Stomach (tissue), 8 donors: ENCODE measurements at regions not wholly inside any gene's neighbourhood (a gene's known extent, or its start where the extent isn't known, plus 50 kb on each side); places are given as distances from the start of the nearest gene placed in this dataset.

Source experiments
- DNase-seq, 2 donors: peaks; one replicate each; pipeline versions ENCODE4 v3.0.0 to v3.0.0-alpha.2; 2013 to 2019
- H3K27ac ChIP-seq, 5 donors: fragments of 200-600 bp in 4 of 5; sonication (generic) in 4 of 5; one replicate each; pipeline ENCODE4 v1.5.1; 2013 to 2019; ENCODE audit warnings: mild to moderate bottlenecking in 1 of 5, moderate library complexity in 1 of 5
- H3K27me3 ChIP-seq, 3 donors: fragments of 200-600 bp; sonication (generic); one replicate each; pipeline ENCODE4 v1.5.1; 2017 to 2019; ENCODE audit warnings: mixed run types in 1 of 3
- H3K36me3 ChIP-seq, 4 donors: fragments of 200-600 bp; sonication (generic); 1 replicate in 3 of 4; 2 replicates in 1 of 4; pipeline ENCODE4 v1.5.1; 2016 to 2019
- H3K4me1 ChIP-seq, 4 donors: fragments of 200-600 bp; sonication (generic); one replicate each; pipeline ENCODE4 v1.5.1; 2016 to 2019
- H3K4me3 ChIP-seq, 4 donors: fragments of 200-600 bp; sonication (generic) in 3 of 4; one replicate each; pipeline ENCODE4 v1.5.1; 2016 to 2019; ENCODE audit warnings: mild to moderate bottlenecking in 1 of 4
- H3K9me3 ChIP-seq, 4 donors: fragments of 200-600 bp; sonication (generic); one replicate each; pipeline ENCODE4 v1.5.1; 2016 to 2019
- EP300 ChIP-seq: sonication (generic); formaldehyde crosslinking; IDR thresholded peaks from one replicate; pipeline ENCODE4 v1.6.1; 2017; ENCODE audit warnings: antibody characterized with exemption
- POLR2A ChIP-seq, 4 donors: fragments of 450-650 bp; IDR thresholded peaks; one replicate each; pipeline ENCODE4 v1.6.1; 2016; ENCODE audit warnings: antibody characterized with exemption in 4 of 4, control low read depth in 2 of 4, mild to moderate bottlenecking in 1 of 4, moderate library complexity in 1 of 4
- POLR2AphosphoS5 ChIP-seq, 3 donors: sonication (generic); formaldehyde crosslinking; IDR thresholded peaks; one replicate each; pipeline ENCODE4 v1.6.1; 2016; ENCODE audit warnings: antibody characterized with exemption in 3 of 3
- WGBS, 5 donors: extraction: QIAGEN DNeasy Blood & Tissue Kit in 3 of 5; methylation state at CpG; one replicate each; pipeline versions ENCODE4 v1.1.5 to v1.1.7; 2013 to 2018; 5-methylcytosine and 5-hydroxymethylcytosine counted together
- intact Hi-C: fragments of 100-400 bp; cut with DNase I; formaldehyde crosslinking; loops from one replicate; pipeline ENCODE4 v1.15.1; 2023; ENCODE audit warnings: low total_unique reads
- TF ChIP-seq, protein P1 (sequence below), 7 experiments: fragments of 450-650 bp in 4 of 7; fragments of 200-600 bp in 3 of 7; sonication (generic) in 3 of 7; IDR thresholded peaks; one replicate each; pipeline ENCODE4 v1.5.1; 2016 to 2019; ENCODE audit warnings: antibody characterized with exemption in 7 of 7, control low read depth in 2 of 7, mild to moderate bottlenecking in 1 of 7
- donor health status: healthy with polysubstance abuse.
- donor health status: Bipolar disorder and iron deficiency.
- donor health status: healthy.

DNA sequence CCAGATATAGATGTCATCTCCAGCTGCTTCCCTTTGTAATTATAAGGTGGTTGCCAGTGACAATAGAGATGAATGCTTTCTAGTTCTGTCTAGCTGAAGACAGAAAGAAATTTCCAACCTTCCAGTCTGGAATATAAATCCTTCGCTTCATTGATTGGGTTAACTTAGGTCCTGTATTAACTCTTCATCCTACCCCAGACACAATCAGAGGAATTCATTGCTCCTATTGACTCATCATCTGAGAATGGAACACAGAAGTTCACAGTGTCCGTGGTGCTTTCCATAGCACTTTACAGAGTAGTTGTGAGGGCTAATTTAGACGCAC is 241.4 kb downstream of the NFKBIZ start:
- Histone ChIP-seq H3K27me3 (no peaks in the 10 kb centered on the region), H3K4me1 (peaks cover 0 to 7% (median 0%) of the 10 kb centered on the region in 4 donors), H3K9me3 (no peaks in the 10 kb centered on the region), H3K4me3 (no peak overlapping the region), H3K27ac (no peak overlapping the region), H3K36me3 (no peaks in the 10 kb centered on the region)
- intact Hi-C loops = no loop called here
- TF ChIP-seq POLR2AphosphoS5 (IDR thresholded peaks at IDR 0.05) (no peak), EP300 (no peak), POLR2A (IDR thresholded peaks at IDR 0.05) (no peak)
- TF ChIP-seq, protein P1, sequence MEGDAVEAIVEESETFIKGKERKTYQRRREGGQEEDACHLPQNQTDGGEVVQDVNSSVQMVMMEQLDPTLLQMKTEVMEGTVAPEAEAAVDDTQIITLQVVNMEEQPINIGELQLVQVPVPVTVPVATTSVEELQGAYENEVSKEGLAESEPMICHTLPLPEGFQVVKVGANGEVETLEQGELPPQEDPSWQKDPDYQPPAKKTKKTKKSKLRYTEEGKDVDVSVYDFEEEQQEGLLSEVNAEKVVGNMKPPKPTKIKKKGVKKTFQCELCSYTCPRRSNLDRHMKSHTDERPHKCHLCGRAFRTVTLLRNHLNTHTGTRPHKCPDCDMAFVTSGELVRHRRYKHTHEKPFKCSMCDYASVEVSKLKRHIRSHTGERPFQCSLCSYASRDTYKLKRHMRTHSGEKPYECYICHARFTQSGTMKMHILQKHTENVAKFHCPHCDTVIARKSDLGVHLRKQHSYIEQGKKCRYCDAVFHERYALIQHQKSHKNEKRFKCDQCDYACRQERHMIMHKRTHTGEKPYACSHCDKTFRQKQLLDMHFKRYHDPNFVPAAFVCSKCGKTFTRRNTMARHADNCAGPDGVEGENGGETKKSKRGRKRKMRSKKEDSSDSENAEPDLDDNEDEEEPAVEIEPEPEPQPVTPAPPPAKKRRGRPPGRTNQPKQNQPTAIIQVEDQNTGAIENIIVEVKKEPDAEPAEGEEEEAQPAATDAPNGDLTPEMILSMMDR (IDR thresholded peaks at IDR 0.05) = no peak
- WGBS, 5 donors = 84 to 97% (median 94%) methylated on average over 3 of the region's 3 CpGs
- no peak for DNase-seq

DNA sequence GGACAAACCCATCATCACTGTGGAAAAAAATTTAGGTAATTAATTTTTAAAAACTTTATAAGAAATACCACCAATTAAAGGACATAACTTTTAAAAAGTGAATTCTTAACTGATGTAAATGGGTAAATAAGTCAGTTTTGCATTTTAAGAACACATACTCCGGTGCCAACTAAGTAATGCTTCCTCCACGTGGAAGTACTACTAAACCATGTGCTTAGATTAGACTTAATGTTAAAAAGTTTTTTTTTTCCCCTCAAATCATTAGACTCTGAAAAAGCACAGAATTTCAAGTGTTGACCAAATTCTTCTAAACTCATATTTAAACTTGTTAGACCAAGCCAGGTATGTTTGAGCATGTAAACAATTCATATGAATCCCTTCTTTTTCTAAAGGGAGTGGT is 242.0 kb downstream of the NFKBIZ start:
- intact Hi-C loops = no loop called here
- WGBS, 5 donors = 87 to 94% (median 91%) methylated on average over 2 of the region's 2 CpGs
- Histone ChIP-seq H3K27ac (no peak overlapping the region), H3K4me1 (peaks cover 0 to 7% (median 0%) of the 10 kb centered on the region in 4 donors), H3K27me3 (no peaks in the 10 kb centered on the region), H3K4me3 (no peak overlapping the region), H3K9me3 (no peaks in the 10 kb centered on the region), H3K36me3 (no peaks in the 10 kb centered on the region)
- DNase-seq = no peak
- TF ChIP-seq POLR2A (IDR thresholded peaks at IDR 0.05) (no peak), EP300 (no peak), POLR2AphosphoS5 (IDR thresholded peaks at IDR 0.05) (no peak)
- TF ChIP-seq, protein P1 (IDR thresholded peaks at IDR 0.05) = no peak

DNA sequence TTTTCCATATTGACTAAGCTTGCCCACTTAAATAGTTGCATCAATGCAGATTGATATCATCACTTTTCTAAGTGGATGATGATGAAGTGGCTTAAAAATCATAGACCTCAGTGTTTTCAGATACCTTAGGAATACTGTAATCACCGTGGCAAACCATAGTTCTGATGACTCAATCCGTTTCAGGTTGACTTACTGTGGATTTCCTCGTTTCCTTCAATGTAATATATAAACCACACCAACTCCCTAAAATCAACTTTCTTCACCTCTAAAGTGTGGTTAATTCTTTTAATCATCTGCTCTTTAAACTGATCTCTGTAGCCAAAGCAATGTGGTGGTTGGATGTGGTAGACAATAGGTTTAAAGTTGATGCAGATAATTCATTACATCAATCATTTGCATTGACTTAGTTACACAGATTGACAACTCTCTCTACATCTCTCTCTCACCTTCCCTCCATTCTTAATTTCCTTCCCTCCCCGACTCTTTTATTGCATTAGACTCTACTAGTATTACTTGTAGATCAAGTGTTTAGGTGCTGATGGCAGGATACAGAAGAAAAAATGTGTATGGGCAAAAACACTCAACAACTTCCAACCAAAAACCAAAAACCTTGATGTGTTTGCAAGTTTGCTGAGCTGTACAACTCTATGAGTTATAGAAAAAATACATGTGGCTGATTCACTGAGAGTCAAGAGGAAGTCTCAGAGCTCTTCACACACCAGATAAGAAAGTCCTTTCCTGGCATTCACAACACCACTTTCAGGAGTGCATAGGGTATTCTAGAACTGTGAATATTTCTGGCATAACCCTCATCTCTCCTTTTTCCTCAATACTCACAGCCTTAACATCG is 243.5 kb downstream of the NFKBIZ start:
- H3K27me3 ChIP-seq = no peaks in the 10 kb centered on the region
- TF ChIP-seq POLR2A (IDR thresholded peaks at IDR 0.05) (no peak), EP300 (no peak), POLR2AphosphoS5 (IDR thresholded peaks at IDR 0.05) (no peak)
- TF ChIP-seq, protein P1 (IDR thresholded peaks at IDR 0.05) = no peak
- DNase-seq = no peak
- H3K4me1 ChIP-seq = peaks cover 0 to 7% (median 0%) of the 10 kb centered on the region in 4 donors
- intact Hi-C loops = no loop called here
- H3K36me3 ChIP-seq = no peaks in the 10 kb centered on the region
- H3K27ac ChIP-seq = no peak overlapping the region
- H3K4me3 ChIP-seq = no peak overlapping the region
- no peaks in the 10 kb centered on the region for H3K9me3 ChIP-seq
- WGBS, 5 donors = 70 to 85% (median 77%) methylated on average over 5 of the region's 5 CpGs

DNA sequence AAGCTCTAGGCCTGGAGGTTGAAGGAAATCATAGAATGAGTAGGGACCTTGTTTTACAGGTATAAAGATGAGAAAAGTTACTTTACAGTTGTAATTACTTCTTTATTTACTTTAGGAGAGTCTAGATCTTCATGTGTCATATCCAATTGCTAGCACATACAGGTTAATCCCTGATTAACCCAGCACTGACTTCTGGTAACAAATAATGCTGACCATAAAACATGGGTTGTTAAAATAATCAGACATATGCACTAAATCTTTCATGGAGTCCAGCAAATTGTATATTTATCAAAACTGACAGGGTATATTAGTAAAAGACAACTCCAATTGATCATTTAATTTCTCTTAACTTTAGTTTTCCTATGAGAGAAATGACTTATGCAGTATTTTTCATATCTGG is 245.2 kb downstream of the NFKBIZ start:
- no peak overlapping the region for H3K4me3 ChIP-seq
- TF ChIP-seq, protein P1 (IDR thresholded peaks at IDR 0.05) = no peak
- TF ChIP-seq EP300 (no peak), POLR2A (IDR thresholded peaks at IDR 0.05) (no peak), POLR2AphosphoS5 (IDR thresholded peaks at IDR 0.05) (no peak)
- no peaks in the 10 kb centered on the region for H3K9me3 ChIP-seq
- H3K36me3 ChIP-seq = no peaks in the 10 kb centered on the region
- peaks cover 0 to 7% (median 0%) of the 10 kb centered on the region in 4 donors for H3K4me1 ChIP-seq
- intact Hi-C loops = no loop called here
- no peak for DNase-seq
- no peaks in the 10 kb centered on the region for H3K27me3 ChIP-seq
- H3K27ac ChIP-seq = no peak overlapping the region
